ENCODE measurements at regions not wholly inside any gene's neighbourhood (a gene's known extent, or its start where the extent isn't known, plus 50 kb on each side); places are given as distances from the start of the nearest gene placed in this dataset.

DNA sequence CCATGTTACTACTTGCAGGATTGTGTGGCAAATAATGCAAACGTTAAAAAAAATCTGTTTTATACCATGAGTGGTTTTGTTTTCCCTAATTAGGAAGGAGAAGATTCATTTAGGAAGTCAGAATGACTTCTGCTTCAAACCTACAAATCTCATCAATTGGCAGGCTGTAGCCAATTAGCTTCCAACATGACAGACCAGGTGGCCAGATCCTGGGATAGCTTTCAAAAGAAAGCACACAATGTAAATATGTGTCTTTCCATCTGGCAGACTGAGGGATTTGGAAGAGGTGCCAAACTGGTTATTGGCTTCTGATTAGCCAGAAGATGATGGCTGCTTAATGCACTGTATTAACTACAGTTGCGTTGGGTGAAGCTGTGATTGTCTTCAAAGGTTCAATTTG lies 432.8 kb downstream of the ANKRD50 start:
- no peak for DNase-seq

DNA sequence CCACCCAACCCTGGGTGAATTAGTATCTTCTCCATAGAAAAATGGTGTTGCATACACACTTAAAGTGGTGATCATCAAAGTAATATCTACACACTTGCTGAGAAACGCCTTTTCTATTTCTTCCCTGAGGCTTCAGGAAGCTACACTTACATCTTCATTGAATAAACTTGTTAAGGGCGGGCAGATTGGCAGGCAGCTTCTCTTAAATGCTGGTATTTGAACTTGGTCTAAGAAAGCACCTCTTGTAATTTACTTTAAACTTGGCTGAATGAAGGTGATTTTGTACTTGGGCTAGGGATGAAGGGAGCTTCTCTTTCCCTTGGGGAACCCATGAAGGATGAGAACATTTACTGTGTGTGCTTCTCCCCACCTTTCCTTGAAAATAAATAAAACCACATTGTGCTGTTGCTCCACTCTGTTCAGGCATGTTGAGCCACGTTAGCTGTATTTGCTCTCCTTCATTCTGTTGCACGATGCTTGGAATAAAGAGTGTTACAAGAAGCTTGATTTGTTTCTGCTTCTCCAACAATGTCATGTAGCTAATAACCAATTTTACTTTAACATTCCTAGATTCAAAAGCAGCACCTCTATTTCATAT lies 430.1 kb downstream of the ANKRD50 start:
- no peak for DNase-seq

DNA sequence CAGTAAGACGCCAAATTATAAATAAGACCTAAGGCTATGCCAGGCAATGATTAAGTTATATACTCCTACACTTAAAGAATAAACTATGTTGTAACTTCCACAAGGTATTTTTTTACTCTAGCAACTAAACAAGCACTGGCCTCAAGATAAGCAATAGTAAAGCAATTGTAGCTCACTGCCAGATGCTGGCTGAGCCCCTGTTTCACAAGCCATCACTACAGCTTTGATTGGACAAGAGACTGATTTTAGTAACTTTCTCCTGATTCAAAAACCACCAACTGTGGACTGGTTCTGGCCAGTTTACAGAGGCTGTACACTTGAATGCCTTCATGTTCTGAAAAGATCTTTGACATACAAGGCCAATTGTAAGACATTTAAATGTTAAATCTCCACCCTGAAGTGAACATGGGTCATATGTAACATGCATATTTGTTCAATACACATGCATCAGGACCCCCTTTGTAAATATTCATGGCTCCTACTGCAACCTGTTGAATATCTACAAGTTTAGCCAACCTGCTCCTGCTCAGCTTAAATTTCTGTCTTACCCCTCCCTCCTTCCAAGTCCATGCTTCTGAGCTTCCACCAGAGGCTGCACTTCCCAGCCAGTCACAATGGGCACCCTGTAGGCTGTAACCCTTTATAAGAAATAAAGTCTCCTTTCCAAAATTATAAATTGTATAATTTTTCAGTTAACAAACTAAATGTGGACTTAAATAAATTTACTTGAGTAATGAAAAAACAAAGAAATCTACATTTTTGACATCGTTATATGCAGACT lies 423.6 kb downstream of the ANKRD50 start:
- DNase-seq = no peak

DNA sequence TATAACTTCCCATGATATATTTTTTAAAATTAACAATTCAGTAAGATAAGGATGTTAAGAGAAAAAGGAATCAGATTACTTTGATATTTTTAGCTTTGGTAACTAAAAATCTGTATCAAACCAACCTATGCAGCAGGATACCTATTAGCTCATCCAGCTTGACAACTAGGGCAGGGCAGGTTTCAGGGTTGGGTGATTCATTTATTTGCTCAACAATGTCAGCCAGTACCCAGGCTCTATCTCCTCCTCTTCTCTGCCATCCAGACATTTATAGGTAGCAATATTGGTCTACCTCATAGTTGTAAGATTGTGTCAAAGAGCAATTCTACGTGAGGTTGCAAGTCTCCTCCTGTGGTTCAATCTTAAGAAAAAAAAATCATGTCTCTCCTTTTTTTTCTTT lies 421.9 kb downstream of the ANKRD50 start:
- DNase-seq = no peak

DNA sequence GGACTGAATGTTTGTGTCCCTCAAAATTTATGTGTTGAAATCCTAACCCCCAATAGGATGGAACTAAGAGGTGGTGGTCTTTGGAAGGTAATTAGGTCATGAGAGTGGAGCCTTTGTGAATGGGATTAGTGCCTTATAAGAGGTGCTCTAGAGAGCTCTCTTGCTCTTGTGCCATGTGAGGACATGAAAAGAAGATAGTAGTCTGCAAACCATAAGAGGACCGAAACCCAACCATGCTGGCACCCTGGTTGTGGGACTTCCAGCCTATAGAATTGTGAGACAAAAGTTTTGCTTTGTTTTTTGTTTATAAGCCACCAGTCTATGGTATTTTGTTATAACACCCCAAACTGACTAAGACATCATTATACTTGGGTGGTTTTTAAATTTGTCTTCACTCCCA lies 417.1 kb downstream of the ANKRD50 start:
- DNase-seq = no peak

DNA sequence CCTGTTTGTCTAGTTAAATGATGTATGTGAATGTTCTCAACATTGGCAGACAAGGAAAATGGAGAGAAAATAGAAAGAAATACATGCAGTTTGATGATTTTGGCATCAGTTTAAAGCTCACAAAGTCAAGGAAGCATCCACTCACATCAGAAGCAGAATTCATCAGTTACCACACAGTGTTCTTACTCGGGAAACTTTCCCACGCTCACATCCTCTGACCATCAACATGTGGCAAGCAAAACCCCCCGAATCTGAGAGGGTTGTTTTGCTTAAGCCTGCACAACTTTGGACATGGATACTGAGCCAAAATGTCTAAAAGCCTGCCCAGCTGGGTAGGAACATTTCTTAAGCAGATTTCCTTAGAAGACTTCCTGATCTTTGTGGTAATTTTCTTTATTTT lies 407.6 kb downstream of the ANKRD50 start:
- DNase-seq = no peak

DNA sequence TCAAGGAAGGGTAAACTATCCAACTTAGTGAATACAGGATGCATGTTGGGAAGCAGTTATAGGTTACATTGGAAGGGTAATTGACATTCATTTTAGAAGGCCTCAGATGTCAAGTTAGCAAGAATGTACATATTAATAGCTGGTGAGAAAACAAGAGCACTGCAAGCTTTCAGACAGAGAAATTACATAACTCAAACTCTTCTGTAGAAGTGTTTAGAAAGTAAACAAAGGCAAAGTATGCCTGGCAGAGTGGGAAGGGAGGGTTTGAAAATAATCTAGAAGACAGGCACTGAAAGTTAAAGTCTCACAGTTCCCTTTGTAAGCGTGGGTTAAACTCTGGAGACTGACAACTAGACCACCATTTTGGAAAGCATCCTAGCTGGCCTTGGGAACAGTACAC lies 406.2 kb downstream of the ANKRD50 start:
- DNase-seq = no peak

DNA sequence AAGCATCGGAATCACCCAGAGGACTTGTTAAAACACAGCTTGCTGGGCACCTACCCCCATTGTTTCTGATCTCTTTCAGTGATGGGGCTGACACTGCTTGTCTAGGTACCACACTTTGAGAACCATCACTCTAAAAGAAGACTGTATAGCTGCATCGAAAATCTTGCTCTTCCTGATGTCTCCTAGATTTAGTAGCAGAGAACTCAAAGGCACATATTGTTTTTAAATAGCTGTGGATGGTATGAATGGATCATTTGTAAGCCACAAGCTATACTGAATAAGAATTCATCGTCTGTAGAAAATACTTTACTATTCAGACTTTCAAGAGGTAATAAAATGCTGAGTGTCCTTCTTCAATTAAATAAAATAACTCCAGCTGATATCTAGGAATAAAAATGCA lies 405.4 kb downstream of the ANKRD50 start:
- DNase-seq = no peak

DNA sequence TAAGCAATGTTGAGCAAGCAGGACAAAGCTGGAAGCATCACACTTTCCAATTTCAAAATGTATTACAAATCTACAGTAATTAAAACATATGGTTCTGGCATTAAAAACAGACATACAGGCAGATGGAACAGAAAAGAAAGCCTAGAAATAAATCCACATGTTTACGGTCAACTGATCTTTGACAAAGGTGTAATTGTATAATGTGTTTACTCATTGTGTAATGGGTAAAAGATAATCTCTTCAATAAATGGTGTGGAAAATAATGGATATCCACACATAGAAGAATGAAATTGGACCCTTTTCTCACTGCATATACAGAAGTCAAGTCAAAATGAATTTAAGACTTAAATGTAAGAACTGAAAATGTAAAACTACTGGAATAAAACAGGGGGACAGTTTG lies 394.2 kb downstream of the ANKRD50 start:
- DNase-seq = no peak

DNA sequence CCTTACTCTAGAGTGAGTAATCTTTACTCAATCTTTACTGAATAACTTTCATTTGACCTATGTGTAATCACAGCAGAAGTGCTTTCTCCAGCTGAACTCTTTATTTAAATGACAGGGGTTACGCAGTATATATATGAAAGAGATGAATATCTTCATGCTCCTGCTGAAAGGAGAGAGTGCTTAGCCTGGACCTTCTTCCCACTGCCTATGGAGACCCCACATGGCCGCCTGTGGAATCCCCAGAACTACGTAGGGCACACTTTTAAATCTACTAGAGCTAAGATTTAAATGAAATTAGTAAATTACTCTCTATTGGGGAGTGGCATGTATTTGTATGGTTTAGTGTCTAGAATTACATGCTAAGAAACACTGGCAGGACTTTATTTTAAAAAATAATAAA lies 391.2 kb downstream of the ANKRD50 start:
- no peak for DNase-seq

DNA sequence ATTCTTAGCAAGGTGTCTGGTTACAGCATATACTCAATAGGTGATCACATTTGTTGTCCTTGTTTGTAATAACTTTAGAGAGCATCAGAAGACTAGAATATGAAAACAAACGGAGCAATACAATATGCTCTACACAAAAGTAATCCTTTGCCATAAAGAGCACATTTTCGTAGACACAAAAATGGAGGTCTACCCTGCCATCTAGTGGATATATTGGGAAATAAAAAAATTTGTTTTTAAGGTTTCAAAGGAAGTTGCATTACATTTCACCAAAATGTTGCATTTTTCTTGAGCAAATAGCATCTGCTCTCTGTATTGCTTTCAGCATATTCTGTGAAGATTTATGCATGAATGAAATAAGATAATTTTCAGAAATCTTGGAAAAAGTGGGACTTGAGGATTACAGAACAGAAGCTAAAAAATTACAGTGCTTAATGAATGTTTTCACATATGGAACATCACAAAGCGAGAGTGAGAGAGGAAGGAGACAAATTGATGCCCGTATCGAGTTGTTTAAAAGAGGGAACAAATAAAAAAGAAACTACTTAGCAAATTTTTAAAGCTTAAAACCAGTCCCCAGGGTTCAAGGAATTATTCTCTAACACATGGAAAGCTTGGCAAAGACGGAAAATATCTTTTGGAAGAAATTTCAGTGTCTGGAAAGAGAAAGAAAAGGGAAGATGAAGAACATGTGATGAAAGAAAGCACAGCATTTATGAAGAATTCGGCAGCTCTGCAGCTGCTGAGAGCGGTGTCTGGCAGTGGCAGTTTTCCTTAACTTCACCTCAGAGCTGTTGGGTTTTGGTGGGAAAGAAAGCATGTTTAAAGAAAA lies 390.1 kb downstream of the ANKRD50 start:
- DNase-seq = no peak

DNA sequence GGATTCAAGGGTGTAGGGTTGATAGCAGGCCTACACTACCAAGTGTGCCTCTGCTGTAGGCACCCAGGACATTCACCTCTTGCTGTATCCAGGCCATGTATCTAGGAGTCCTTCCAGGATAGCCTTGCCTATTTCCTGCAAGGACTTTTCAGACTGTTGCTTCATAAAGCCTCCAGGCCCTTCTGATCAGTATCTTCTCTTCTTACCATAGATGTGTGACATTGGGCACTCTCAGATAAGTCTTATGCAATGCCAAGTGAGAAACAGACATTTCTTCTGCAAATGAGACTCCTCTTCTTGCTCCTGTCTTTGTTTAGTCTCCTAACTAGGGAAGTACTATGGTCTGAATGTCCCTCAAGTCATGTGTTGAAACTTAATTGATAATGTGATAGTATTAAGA lies 386.8 kb downstream of the ANKRD50 start:
- DNase-seq = no peak

DNA sequence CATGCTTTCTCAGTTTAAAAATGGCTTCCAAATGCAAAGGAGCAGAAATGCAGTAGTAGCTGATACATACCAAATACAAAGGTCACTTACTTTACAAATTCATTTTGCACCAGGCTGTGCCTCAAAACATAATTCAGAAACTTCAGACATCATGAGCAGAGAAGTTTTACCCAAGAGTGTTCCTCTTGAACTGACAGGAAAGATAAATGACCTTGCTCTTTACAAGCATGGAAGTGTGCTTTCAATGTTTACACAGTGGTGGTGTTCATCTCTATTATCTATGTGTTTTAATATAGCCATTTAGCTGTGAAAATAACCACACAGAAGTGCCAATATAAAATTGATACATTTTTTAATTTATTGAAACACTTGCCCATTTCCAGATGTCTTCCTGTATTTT lies 383.4 kb downstream of the ANKRD50 start:
- DNase-seq = no peak

DNA sequence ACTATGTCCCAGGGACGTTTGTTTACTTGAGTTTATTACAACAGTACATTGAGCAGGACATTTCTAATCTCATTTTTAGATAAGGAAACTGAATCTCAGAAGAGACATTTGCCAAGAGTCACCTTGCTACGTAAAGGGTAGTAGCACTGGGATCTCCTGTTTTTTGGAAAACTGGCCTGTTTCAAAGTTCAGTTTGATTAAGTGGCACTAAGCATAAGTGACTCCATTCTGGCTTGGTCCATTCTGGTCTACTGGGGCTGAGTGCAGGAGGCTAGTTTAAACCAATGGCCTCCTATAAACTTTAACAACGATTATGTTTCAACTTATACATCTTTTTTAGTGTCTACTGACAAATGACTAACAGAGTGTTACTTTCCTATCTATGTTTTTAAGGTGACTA lies 382.5 kb downstream of the ANKRD50 start:
- DNase-seq = no peak

DNA sequence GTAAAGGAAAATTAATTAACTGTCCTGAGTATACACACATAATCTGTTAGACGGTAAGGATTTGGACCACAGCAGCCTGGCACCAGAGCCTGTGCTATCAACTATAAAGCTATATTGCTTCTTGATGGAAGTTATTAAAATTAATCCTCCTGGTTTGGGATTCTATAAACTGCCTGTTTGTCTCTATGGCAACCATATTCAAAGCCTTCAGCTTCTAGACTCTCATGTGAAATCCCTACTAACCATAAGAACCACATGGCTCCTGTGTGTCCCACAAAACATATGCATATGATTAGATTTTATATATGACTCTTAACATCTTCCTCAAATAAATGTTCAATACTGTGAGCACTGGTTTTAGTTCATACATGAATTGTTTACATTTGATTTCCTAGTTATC lies 380.8 kb downstream of the ANKRD50 start:
- no peak for DNase-seq

DNA sequence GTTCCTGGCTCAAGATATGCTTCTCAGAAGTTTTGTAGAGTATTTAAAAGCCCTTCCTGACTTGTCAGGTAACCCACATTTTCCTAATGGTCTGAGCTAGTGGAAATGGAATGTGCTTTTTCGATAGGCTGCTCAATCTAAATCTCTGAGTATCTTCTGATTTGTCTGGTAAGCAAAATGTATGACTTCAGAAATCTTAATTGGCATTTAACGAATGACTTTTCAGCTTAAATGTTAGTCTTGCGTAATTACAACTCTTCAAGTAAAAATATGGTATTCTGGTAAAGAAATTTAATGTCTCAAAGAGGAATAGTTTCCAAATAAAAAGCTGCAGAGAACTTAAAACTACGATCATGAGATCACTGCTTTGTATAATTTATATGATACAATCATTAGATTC lies 379.1 kb downstream of the ANKRD50 start:
- DNase-seq = no peak

DNA sequence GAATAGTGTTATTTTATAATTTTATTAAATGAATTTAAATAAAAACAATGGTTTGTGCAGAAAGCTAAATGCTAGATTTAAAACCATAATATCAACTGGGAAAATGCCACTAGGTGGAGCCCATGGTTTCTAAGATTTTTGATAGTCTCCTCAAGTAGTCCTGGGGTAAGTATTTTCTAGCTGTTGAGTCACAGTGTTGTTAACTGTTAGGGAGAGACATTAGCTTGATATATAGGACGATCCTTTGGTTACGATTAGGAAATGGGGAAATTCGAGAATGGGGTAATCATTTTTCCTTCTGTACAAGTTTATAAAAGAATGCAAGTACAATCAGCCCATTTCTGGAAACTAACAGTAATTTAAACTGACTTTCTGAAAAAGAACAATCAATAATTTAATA lies 378.4 kb downstream of the ANKRD50 start:
- no peak for DNase-seq

DNA sequence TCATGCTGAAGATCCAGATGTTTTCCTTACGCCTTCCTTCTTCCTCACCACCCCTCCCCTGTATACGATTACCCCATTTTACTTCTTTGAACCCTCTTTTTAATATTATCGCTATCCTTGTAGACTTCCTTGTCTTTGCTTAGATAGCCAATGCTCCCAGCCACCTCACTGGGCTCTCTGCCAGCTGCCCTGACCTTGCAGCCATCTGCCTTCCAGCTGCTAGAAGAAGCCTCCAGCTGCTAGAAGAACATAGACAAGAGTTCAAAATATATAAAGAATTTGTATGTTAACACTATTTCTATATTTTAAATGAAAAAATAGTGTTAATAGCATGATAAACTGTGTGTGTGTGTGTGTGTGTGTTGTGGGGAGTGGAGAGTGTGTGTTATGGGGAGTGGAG lies 374.7 kb downstream of the ANKRD50 start:
- no peak for DNase-seq

DNA sequence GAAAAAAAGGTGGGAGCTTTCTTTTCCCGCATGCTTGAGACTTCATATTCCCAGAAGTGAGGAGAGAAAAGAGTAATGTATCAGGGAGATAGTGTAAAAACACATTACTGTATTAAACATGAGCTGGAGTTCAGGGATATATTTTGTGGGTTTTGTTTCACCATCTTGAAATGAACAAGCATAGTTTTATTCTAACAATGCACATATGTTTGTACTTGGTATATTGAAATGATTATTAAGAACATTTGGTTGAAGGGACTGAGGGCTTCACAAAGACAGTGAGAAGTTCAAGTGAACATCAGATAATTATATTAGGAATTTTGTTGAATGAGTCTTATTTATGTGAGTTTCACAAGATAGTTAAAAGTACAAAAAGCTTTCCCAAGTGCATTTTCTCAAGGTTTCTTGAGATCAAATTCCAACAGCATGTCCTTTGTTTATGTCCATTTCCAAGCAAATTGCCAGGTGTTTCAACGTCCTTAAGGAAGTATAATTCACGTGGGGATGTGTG lies 368.8 kb downstream of the ANKRD50 start:
- DNase-seq = no peak

DNA sequence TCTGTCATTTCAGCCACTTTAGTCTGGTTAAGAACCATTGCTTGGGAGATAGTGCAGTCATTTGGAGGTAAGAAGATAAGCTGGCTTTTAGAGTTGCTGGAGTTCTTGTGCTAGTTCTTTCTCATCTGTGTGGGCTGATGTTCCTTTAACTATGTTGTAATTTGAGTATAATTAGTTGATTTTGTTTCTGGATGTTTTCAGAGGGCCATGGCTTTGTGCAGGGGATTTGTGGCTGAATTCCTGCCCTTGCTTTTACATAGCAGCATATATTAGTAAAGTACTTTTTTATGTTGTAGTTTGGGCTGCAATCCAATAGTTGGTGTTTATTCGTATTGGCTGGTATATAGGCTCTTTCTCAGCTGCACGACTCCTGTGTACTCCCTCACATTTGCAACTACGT lies 339.6 kb downstream of the ANKRD50 start:
- no peak for DNase-seq

DNA sequence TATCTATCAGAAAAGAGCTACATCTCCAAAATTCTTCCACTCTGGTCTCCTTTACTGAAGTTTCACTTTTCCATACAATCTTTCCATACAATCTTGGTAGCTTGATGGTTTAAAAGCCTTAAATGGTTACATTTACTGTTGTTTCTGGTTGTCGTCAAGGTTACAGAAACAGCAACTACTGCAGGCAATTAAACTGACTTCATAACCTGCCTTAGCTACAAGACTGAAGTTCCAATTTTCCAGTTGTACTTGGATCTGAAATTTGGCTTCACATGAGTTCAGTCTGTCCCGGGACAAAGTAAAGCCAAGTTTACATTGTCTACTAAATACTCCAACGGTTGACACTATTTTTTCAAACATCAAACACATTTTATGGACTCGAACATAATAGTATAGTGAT lies 326.4 kb downstream of the ANKRD50 start:
- DNase-seq = no peak

DNA sequence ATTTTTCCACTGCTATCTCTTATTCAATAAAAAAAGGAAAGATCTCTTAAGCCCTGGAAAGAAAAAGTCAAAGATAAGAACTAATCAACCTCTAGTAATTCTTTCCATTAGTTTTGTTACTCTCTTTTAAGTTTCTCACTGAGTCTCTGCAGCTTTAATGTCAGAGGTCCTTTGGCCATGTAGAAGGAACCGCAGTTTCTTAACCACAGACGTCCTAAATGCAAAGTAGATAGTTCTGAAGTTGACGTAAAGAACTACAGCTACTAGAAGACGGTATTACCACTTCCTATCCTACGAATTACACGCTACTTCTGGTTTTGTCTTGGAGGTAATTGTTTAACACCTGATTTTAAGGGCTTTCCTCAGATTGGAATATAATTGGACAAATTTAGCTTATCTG lies 325.9 kb downstream of the ANKRD50 start:
- DNase-seq = no peak

DNA sequence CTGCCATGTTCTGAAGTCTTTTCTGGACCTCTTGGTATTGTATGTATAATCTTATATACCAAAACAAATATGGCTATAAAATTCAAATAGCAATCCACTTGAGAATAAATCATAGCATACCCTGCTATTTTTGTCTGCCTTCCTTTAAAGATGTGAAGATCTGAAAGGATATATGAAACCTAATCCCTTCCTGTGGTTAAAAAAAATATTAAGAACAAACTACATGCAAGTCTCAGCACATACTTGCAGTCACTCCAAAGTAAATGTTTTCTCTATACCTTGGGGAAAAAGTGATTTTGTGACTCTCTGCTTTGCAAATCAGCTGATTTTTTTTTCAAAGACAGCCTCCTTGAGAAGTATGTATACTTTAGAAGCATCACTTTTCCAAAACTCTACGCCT lies 322.9 kb downstream of the ANKRD50 start:
- no peak for DNase-seq

DNA sequence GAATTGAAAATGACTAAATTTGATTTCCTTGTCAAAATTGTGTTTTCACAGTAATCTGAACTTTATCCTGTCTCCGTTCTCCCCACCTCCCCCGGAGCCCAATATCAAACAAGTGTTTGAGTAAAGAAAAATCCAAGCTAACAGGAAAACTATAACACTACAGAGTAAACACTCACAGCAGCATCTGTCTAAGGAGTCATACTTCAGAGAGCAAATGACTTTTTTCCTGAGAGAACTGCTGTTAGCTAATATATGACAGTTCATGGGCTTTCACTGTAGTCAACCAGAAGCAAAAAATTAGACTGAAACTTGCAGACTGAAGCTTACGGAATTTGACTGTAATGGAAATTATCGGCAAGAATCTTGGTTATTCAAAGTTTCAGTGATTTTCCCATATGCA lies 321.7 kb downstream of the ANKRD50 start:
- no peak for DNase-seq
